Glutamatergic neuron (in vitro differentiated cells): ENCODE measurements at regions not wholly inside any gene's neighbourhood (a gene's known extent, or its start where the extent isn't known, plus 50 kb on each side); places are given as distances from the start of the nearest gene placed in this dataset.

Source experiments
- DNase-seq: peaks from one replicate; pipeline ENCODE4 v3.0.0; 2022
- H3K27ac Mint-ChIP-seq: one replicate; pipeline ENCODE4 v1.8.0; 2020; ENCODE audit warnings: mild to moderate bottlenecking, mixed read lengths, inconsistent platforms; ENCODE audit not compliant: unreplicated experiment
- H3K27me3 Mint-ChIP-seq: one replicate; pipeline ENCODE4 v1.8.0; 2020; ENCODE audit warnings: mild to moderate bottlenecking, moderate library complexity, mixed read lengths, inconsistent platforms; ENCODE audit not compliant: unreplicated experiment
- H3K36me3 Mint-ChIP-seq: one replicate; pipeline ENCODE4 v1.8.0; 2020; ENCODE audit warnings: mild to moderate bottlenecking, mixed read lengths, inconsistent platforms; ENCODE audit not compliant: unreplicated experiment
- H3K4me1 Mint-ChIP-seq: one replicate; pipeline ENCODE4 v1.8.0; 2020; ENCODE audit warnings: mild to moderate bottlenecking, low read depth, mixed read lengths, inconsistent platforms; ENCODE audit not compliant: unreplicated experiment
- H3K4me3 Mint-ChIP-seq: one replicate; pipeline ENCODE4 v1.8.0; 2020; ENCODE audit warnings: mild to moderate bottlenecking, mixed read lengths, inconsistent platforms; ENCODE audit not compliant: unreplicated experiment
- H3K9me3 Mint-ChIP-seq: one replicate; pipeline ENCODE4 v1.8.0; 2020; ENCODE audit warnings: mild to moderate bottlenecking, moderate library complexity, mixed read lengths, inconsistent platforms; ENCODE audit not compliant: unreplicated experiment
- TF ChIP-seq, protein P1 (sequence below): fragments of 200-600 bp; sonication (generic); IDR thresholded peaks from one replicate; pipeline ENCODE4 v1.5.0; 2021; ENCODE audit not compliant: partially characterized antibody, unreplicated experiment

DNA sequence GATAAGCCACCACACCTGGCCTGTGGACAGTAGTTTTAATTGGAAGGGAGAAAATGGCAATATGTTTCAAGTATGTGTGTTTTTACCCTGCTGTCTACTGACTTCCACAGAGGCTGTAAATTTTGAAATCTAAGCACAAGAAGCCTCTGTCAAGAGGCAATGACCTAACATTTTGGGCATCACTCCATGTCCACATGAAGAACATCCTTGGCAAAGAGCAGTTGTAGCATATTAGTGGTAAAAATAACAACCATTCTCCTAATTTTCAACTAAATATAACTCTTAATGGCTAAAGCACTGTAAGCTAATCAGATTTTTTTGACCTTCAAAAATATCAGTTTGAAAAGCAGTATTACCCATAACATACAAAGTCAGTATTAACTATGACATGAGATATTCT, 100.3 kb upstream of the APC start:
- no peak overlapping the region for H3K4me3 Mint-ChIP-seq
- TF ChIP-seq, protein P1, sequence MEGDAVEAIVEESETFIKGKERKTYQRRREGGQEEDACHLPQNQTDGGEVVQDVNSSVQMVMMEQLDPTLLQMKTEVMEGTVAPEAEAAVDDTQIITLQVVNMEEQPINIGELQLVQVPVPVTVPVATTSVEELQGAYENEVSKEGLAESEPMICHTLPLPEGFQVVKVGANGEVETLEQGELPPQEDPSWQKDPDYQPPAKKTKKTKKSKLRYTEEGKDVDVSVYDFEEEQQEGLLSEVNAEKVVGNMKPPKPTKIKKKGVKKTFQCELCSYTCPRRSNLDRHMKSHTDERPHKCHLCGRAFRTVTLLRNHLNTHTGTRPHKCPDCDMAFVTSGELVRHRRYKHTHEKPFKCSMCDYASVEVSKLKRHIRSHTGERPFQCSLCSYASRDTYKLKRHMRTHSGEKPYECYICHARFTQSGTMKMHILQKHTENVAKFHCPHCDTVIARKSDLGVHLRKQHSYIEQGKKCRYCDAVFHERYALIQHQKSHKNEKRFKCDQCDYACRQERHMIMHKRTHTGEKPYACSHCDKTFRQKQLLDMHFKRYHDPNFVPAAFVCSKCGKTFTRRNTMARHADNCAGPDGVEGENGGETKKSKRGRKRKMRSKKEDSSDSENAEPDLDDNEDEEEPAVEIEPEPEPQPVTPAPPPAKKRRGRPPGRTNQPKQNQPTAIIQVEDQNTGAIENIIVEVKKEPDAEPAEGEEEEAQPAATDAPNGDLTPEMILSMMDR, result no peak
- H3K36me3 Mint-ChIP-seq, result no peaks in the 10 kb centered on the region
- no peaks in the 10 kb centered on the region for H3K9me3 Mint-ChIP-seq
- no peak overlapping the region for H3K27ac Mint-ChIP-seq
- H3K4me1 Mint-ChIP-seq, result peaks cover 10% of the 10 kb centered on the region
- peaks cover 5% of the 10 kb centered on the region for H3K27me3 Mint-ChIP-seq
- DNase-seq, result no peak

GRCh38 chr5:112640546-112640945, 97.1 kb upstream of the APC start:
- DNase-seq, result no peak
- no peaks in the 10 kb centered on the region for H3K9me3 Mint-ChIP-seq
- H3K27me3 Mint-ChIP-seq, result peaks cover 5% of the 10 kb centered on the region
- H3K36me3 Mint-ChIP-seq, result no peaks in the 10 kb centered on the region
- TF ChIP-seq, protein P1, result no peak
- H3K4me1 Mint-ChIP-seq, result peaks cover 10% of the 10 kb centered on the region
- H3K4me3 Mint-ChIP-seq, result no peak overlapping the region
- H3K27ac Mint-ChIP-seq, result no peak overlapping the region

DNA sequence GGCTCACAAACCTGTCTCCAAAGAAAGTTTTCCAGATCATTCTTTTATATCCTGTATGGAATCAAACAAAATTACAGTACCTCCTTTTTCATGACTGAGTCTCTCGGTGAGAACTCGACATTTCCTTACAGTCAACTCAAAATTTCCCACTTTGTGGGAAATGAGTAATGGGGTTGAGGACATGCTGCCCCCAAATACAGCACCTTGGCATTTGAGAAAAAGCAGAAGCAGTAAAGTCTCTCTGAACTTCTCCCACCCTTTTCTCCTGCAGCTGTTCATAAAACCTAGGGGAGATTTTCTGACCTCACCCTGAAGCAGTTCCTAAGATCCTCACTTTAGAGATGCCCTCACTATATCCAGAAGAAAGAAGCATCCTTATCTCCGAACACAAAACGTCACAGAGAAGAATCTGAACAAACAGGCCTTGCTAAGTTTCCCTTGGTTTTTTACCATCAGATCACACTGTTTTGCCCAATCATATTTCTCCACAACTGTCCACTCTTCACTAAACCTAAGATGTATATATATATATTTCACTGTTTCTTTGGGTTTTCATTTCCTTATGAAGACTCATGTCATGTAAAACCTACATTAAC, 96.1 kb upstream of the APC start:
- Mint-ChIP-seq H3K4me3 (no peak overlapping the region), H3K27me3 (peaks cover 5% of the 10 kb centered on the region), H3K4me1 (peaks cover 10% of the 10 kb centered on the region), H3K36me3 (no peaks in the 10 kb centered on the region), H3K9me3 (no peaks in the 10 kb centered on the region), H3K27ac (no peak overlapping the region)
- no peak for DNase-seq
- TF ChIP-seq, protein P1, result no peak

GRCh38 chr5:112642885-112643284, 94.8 kb upstream of the APC start:
- DNase-seq, result no peak
- H3K36me3 Mint-ChIP-seq, result no peaks in the 10 kb centered on the region
- no peak overlapping the region for H3K27ac Mint-ChIP-seq
- H3K9me3 Mint-ChIP-seq, result no peaks in the 10 kb centered on the region
- H3K4me3 Mint-ChIP-seq, result no peak overlapping the region
- H3K4me1 Mint-ChIP-seq, result peaks cover 10% of the 10 kb centered on the region
- H3K27me3 Mint-ChIP-seq, result peaks cover 5% of the 10 kb centered on the region
- TF ChIP-seq, protein P1, result no peak

DNA sequence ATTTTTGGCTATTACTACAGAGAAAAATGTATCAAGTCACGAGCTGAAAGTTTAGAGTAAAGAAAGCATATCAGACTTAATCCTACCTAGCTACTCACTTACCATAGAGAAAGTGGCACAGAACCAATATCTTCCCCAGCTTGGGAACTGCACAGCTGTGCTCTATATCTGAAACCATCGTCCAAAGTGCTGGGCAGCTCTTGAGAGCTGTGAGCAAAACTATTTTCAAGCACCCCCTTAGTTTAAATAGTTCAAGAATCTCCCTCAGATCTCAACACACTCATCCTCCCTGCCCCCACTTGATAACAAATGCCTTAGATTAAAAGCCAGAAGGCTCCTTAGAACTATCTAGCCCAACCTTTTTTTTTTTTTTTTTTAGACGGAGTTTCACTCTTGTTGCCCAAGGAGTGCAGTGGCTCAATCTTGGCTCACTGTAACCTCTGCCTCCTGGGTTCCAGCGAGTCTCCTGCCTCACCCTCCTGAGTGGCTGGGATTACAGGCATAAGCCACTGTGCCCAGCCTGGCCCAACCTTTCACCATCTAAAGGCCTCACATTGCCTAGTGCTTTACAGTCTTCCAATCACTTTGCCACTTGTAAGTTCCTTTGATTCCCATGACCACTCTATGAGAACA, 94.2 kb upstream of the APC start:
- Mint-ChIP-seq H3K4me3 (no peak overlapping the region), H3K27ac (no peak overlapping the region), H3K4me1 (peaks cover 10% of the 10 kb centered on the region), H3K27me3 (peaks cover 8% of the 10 kb centered on the region), H3K36me3 (no peaks in the 10 kb centered on the region), H3K9me3 (no peaks in the 10 kb centered on the region)
- no peak for DNase-seq
- TF ChIP-seq, protein P1, result no peak
